ENCODE measurements at regions not wholly inside any gene's neighbourhood (a gene's known extent, or its start where the extent isn't known, plus 50 kb on each side); places are given as distances from the start of the nearest gene placed in this dataset.

GRCh38 chr4:141457653-141458052 lies 178.7 kb upstream of the IL15 start:
- intact Hi-C loops (cut with micrococcal nuclease; ENCODE audit: unreplicated experiment) (no loop called here), in situ Hi-C loops (cut with HindIII; ENCODE audit: extremely low pct_ligation_motif_present, low pct_unique_long_range_greater_than_20kb) (no loop called here)
- H3K4me3 ChIP-seq (replicated peaks in 1 of 3; ENCODE audit: insufficient read depth in 1 of 3, low read depth in 2 of 3, low read length in 3 of 3), result no peak overlapping the region
- ChIA-PET CTCF (ENCODE audit: low intra/inter-chr PET ratio, low total read pairs) (no interaction called here), POLR2A (no interaction called here)
- H3K79me2 ChIP-seq (ENCODE audit: insufficient read depth, low read length), result no peaks in the 10 kb centered on the region
- H3K9me3 ChIP-seq (ENCODE audit: low read length), result peaks cover 24% of the 10 kb centered on the region
- H3K27ac ChIP-seq (ENCODE audit: extremely low read length, insufficient read depth, low read length), result no peak overlapping the region
- H2AFZ ChIP-seq (ENCODE audit: low read length), result no peak overlapping the region
- ATAC-seq (no peak), FAIRE-seq (no peak), DNase-seq (ENCODE audit: low spot score) (no peak)
- 6% methylated on average over 1 of the region's 1 CpG for WGBS (ENCODE audit: low lambda C conversion rate)
- no peak overlapping the region for H3K9ac ChIP-seq (ENCODE audit: insufficient read depth, low read depth, low read length)
- BruUV-seq (replicated peaks), result no TSS peak
- H3K36me3 ChIP-seq (replicated peaks in 1 of 2; ENCODE audit: control insufficient read depth in 1 of 2, insufficient read depth in 2 of 2, low read length in 2 of 2), result no peaks in the 10 kb centered on the region
- H3K4me1 ChIP-seq (ENCODE audit: insufficient read depth, low read length), result no peaks in the 10 kb centered on the region
- H3K27me3 ChIP-seq (ENCODE audit: control insufficient read depth in 1 of 2, insufficient read depth in 2 of 2, low read length in 2 of 2), result no peaks in the 10 kb centered on the region
- H4K20me1 ChIP-seq (ENCODE audit: insufficient read depth, low read length), result no peaks in the 10 kb centered on the region
- H3K4me2 ChIP-seq (ENCODE audit: low read depth, low read length), result no peak overlapping the region
- no peak for TF ChIP-seq CHCHD3 (CRISPR knock-in tag; IDR thresholded peaks at IDR 0.05)
- no peak for TF ChIP-seq STAT6 (CRISPR knock-in tag; IDR thresholded peaks at IDR 0.05; ENCODE audit: borderline replicate concordance)
- TF ChIP-seq, protein P1, sequence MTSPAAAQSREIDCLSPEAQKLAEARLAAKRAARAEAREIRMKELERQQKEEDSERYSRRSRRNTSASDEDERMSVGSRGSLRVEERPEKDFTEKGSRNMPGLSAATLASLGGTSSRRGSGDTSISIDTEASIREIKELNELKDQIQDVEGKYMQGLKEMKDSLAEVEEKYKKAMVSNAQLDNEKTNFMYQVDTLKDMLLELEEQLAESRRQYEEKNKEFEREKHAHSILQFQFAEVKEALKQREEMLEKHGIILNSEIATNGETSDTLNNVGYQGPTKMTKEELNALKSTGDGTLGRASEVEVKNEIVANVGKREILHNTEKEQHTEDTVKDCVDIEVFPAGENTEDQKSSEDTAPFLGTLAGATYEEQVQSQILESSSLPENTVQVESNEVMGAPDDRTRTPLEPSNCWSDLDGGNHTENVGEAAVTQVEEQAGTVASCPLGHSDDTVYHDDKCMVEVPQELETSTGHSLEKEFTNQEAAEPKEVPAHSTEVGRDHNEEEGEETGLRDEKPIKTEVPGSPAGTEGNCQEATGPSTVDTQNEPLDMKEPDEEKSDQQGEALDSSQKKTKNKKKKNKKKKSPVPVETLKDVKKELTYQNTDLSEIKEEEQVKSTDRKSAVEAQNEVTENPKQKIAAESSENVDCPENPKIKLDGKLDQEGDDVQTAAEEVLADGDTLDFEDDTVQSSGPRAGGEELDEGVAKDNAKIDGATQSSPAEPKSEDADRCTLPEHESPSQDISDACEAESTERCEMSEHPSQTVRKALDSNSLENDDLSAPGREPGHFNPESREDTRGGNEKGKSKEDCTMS (CRISPR knock-in tag; conservative IDR thresholded peaks at IDR 0.05), result no peak
- no peak for TF ChIP-seq TMF1 (CRISPR knock-in tag; IDR thresholded peaks at IDR 0.05; ENCODE audit: low read depth)
- TF ChIP-seq, protein P2, sequence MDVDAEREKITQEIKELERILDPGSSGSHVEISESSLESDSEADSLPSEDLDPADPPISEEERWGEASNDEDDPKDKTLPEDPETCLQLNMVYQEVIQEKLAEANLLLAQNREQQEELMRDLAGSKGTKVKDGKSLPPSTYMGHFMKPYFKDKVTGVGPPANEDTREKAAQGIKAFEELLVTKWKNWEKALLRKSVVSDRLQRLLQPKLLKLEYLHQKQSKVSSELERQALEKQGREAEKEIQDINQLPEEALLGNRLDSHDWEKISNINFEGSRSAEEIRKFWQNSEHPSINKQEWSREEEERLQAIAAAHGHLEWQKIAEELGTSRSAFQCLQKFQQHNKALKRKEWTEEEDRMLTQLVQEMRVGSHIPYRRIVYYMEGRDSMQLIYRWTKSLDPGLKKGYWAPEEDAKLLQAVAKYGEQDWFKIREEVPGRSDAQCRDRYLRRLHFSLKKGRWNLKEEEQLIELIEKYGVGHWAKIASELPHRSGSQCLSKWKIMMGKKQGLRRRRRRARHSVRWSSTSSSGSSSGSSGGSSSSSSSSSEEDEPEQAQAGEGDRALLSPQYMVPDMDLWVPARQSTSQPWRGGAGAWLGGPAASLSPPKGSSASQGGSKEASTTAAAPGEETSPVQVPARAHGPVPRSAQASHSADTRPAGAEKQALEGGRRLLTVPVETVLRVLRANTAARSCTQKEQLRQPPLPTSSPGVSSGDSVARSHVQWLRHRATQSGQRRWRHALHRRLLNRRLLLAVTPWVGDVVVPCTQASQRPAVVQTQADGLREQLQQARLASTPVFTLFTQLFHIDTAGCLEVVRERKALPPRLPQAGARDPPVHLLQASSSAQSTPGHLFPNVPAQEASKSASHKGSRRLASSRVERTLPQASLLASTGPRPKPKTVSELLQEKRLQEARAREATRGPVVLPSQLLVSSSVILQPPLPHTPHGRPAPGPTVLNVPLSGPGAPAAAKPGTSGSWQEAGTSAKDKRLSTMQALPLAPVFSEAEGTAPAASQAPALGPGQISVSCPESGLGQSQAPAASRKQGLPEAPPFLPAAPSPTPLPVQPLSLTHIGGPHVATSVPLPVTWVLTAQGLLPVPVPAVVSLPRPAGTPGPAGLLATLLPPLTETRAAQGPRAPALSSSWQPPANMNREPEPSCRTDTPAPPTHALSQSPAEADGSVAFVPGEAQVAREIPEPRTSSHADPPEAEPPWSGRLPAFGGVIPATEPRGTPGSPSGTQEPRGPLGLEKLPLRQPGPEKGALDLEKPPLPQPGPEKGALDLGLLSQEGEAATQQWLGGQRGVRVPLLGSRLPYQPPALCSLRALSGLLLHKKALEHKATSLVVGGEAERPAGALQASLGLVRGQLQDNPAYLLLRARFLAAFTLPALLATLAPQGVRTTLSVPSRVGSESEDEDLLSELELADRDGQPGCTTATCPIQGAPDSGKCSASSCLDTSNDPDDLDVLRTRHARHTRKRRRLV (CRISPR knock-in tag; IDR thresholded peaks at IDR 0.05), result no peak
- no peak for TF ChIP-seq ZNF296 (CRISPR knock-in tag; conservative IDR thresholded peaks at IDR 0.05)
- no peak for TF ChIP-seq ZNF800 (CRISPR knock-in tag; IDR thresholded peaks at IDR 0.05)
- TF ChIP-seq ZNF678 (CRISPR knock-in tag; IDR thresholded peaks at IDR 0.05), result no peak
- no peak for TF ChIP-seq HNRNPK (IDR thresholded peaks at IDR 0.05; ENCODE audit: low read depth, low read length, poor library complexity, severe bottlenecking)
- no peak for TF ChIP-seq ZSCAN20 (CRISPR knock-in tag; IDR thresholded peaks at IDR 0.05; ENCODE audit: borderline replicate concordance)
- TF ChIP-seq, protein P3, sequence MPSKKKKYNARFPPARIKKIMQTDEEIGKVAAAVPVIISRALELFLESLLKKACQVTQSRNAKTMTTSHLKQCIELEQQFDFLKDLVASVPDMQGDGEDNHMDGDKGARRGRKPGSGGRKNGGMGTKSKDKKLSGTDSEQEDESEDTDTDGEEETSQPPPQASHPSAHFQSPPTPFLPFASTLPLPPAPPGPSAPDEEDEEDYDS (CRISPR knock-in tag; IDR thresholded peaks at IDR 0.05), result no peak
- TF ChIP-seq CREB1 (IDR thresholded peaks at IDR 0.05), result no peak
- no peak for TF ChIP-seq CREB1 (CRISPR knock-in tag; IDR thresholded peaks at IDR 0.05)
